Endodermal cell (in vitro differentiated cells): ENCODE measurements at regions not wholly inside any gene's neighbourhood (a gene's known extent, or its start where the extent isn't known, plus 50 kb on each side); places are given as distances from the start of the nearest gene placed in this dataset.
"Not testable (repeated sequence)": the region's sequence is repeated elsewhere in the genome, so short reads cannot be mapped to it uniquely, and the experiment has no call there.

Source experiments
- DNase-seq: peaks from one replicate; pipeline ENCODE4 v3.0.0-alpha.2; 2017
- H3K27ac ChIP-seq: 2 replicates; pipeline ENCODE4 v1.5.1; 2013; ENCODE audit warnings: mild to moderate bottlenecking, low read depth, low read length, moderate library complexity
- H3K27me3 ChIP-seq: 2 replicates; pipeline ENCODE4 v1.6.1; 2013; ENCODE audit warnings: mild to moderate bottlenecking, low read length, moderate library complexity; ENCODE audit not compliant: insufficient read depth, control insufficient read depth, poor library complexity, severe bottlenecking
- H3K36me3 ChIP-seq: 2 replicates; pipeline ENCODE4 v1.7.0; 2013; ENCODE audit warnings: mild to moderate bottlenecking, low read length, moderate library complexity; ENCODE audit not compliant: control insufficient read depth, insufficient read depth
- H3K4me1 ChIP-seq: one replicate; pipeline ENCODE4 v1.7.0; 2013; ENCODE audit warnings: low read length; ENCODE audit not compliant: control insufficient read depth, insufficient read depth
- H3K4me3 ChIP-seq: 2 replicates; pipeline ENCODE4 v1.5.1; 2013; ENCODE audit warnings: mild to moderate bottlenecking, low read length, moderate library complexity
- H3K9ac ChIP-seq: 2 replicates; pipeline ENCODE4 v1.6.1; 2013; ENCODE audit warnings: mild to moderate bottlenecking, low read length, moderate library complexity; ENCODE audit not compliant: poor library complexity, severe bottlenecking; ENCODE audit errors: extremely low read depth
- H3K9me3 ChIP-seq: 2 replicates; pipeline ENCODE4 v1.6.1; 2013; ENCODE audit warnings: mild to moderate bottlenecking, low read length, moderate library complexity; ENCODE audit not compliant: control insufficient read depth
- H3K27ac Mint-ChIP-seq: 2 replicates; pipeline ENCODE4 v1.8.0; 2020; ENCODE audit warnings: mixed read lengths
- H3K27me3 Mint-ChIP-seq: 2 replicates; pipeline ENCODE4 v1.8.0; 2021; ENCODE audit warnings: mild to moderate bottlenecking, mixed read lengths; ENCODE audit not compliant: insufficient read depth
- H3K36me3 Mint-ChIP-seq: 2 replicates; pipeline ENCODE4 v1.8.0; 2020; ENCODE audit warnings: low read depth, mixed read lengths
- H3K4me1 Mint-ChIP-seq: 2 replicates; pipeline ENCODE4 v1.8.0; 2020; ENCODE audit warnings: mixed read lengths
- H3K4me3 Mint-ChIP-seq: 2 replicates; pipeline ENCODE4 v1.8.0; 2020; ENCODE audit warnings: mild to moderate bottlenecking, moderate library complexity, mixed read lengths
- H3K9me3 Mint-ChIP-seq: 2 replicates; pipeline ENCODE4 v1.8.0; 2020; ENCODE audit warnings: mild to moderate bottlenecking, mixed read lengths
- CTCF ChIP-seq: fragments of 200-600 bp; sonication (generic); conservative IDR thresholded peaks from 2 replicates; pipeline ENCODE4 v1.5.0; 2021; ENCODE audit warnings: antibody characterized with exemption, mild to moderate bottlenecking
- WGBS, 2 experiments: methylation state at CpG; one replicate each; pipeline versions ENCODE4 v1.1.5 to v1.1.7; 2013; ENCODE audit warnings: missing lambda C conversion rate in 2 of 2, mixed read lengths in 1 of 2; ENCODE audit not compliant: insufficient coverage in 1 of 2, insufficient read length in 1 of 2; 5-methylcytosine and 5-hydroxymethylcytosine counted together

- no peaks in the 10 kb centered on the region for H3K36me3 Mint-ChIP-seq
- H3K36me3 ChIP-seq, result no peaks in the 10 kb centered on the region
- peaks cover 12% of the 10 kb centered on the region for H3K4me1 Mint-ChIP-seq
- no peaks in the 10 kb centered on the region for H3K27me3 ChIP-seq
- no peak overlapping the region for H3K27ac Mint-ChIP-seq
- H3K9me3 ChIP-seq, result peaks cover 7% of the 10 kb centered on the region
- H3K4me3 Mint-ChIP-seq, result no peak overlapping the region
- H3K9me3 Mint-ChIP-seq, result no peaks in the 10 kb centered on the region
- WGBS, 2 experiments, result 92 to 100% methylated on average over 1 to 5 of the region's 5 CpGs
- no peak for DNase-seq
- no peak for TF ChIP-seq CTCF
- H3K4me1 ChIP-seq, result no peaks in the 10 kb centered on the region
- H3K27ac ChIP-seq, result no peak overlapping the region
- no peak overlapping the region for H3K4me3 ChIP-seq
- H3K9ac ChIP-seq, result no peak overlapping the region
- H3K27me3 Mint-ChIP-seq, result no peaks in the 10 kb centered on the region
Observed at GRCh38 chr15:67936258-67936657, 96.4 kb upstream of the RNU6-1 start.

- no peaks in the 10 kb centered on the region for H3K27me3 Mint-ChIP-seq
- peak; percentile 75 for DNase-seq
- peak overlapping the region; percentile 42 for H3K27ac Mint-ChIP-seq
- no peaks in the 10 kb centered on the region for H3K27me3 ChIP-seq
- peaks cover 14% of the 10 kb centered on the region for H3K4me1 Mint-ChIP-seq
- no peaks in the 10 kb centered on the region for H3K36me3 ChIP-seq
- peaks cover 7% of the 10 kb centered on the region for H3K9me3 ChIP-seq
- peak; percentile 34 for TF ChIP-seq CTCF
- no peak overlapping the region for H3K9ac ChIP-seq
- H3K9me3 Mint-ChIP-seq, result no peaks in the 10 kb centered on the region
- WGBS, 2 experiments, result 95 to 100% methylated on average over 1 to 3 of the region's 3 CpGs
- H3K4me3 Mint-ChIP-seq, result no peak overlapping the region
- H3K4me1 ChIP-seq, result no peaks in the 10 kb centered on the region
- H3K36me3 Mint-ChIP-seq, result no peaks in the 10 kb centered on the region
- no peak overlapping the region for H3K27ac ChIP-seq
- no peak overlapping the region for H3K4me3 ChIP-seq
Observed at GRCh38 chr15:67937153-67937761, 97.4 kb upstream of the RNU6-1 start.

GRCh38 chr15:67939179-67939578, 99.3 kb upstream of the RNU6-1 start:
- H3K27ac ChIP-seq, DNase-seq, H3K9me3 Mint-ChIP-seq, H3K9me3 ChIP-seq, H3K4me3 ChIP-seq, H3K36me3 ChIP-seq, H3K27ac Mint-ChIP-seq, H3K4me1 ChIP-seq, H3K9ac ChIP-seq, H3K36me3 Mint-ChIP-seq, H3K27me3 ChIP-seq, H3K27me3 Mint-ChIP-seq, H3K4me3 Mint-ChIP-seq: not testable (repeated sequence)
- H3K4me1 Mint-ChIP-seq, result peaks cover 20% of the 10 kb centered on the region
- WGBS, 2 experiments, result 100% methylated on average over 1 of the region's 5 CpGs; no CpG with 5 or more reads in 1 of the 2 experiments
